Transverse colon (tissue), 4 donors: ENCODE measurements at regions not wholly inside any gene's neighbourhood (a gene's known extent, or its start where the extent isn't known, plus 50 kb on each side); places are given as distances from the start of the nearest gene placed in this dataset.
"Not testable (repeated sequence)": the region's sequence is repeated elsewhere in the genome, so short reads cannot be mapped to it uniquely, and the experiment has no call there.

Experiments
- DNase-seq: peaks from one replicate; pipeline ENCODE4 v3.0.0-alpha.2; 2019
- H3K27ac ChIP-seq, 4 donors: fragments of 200-600 bp; sonication (generic); 2 replicates each; pipeline ENCODE4 v1.5.1; 2016 to 2018; ENCODE audit warnings: inconsistent platforms in 4 of 4
- H3K27me3 ChIP-seq: fragments of 200-600 bp; sonication (generic); 2 replicates; pipeline ENCODE4 v1.5.1; 2017; ENCODE audit warnings: inconsistent platforms
- H3K36me3 ChIP-seq, 4 donors: fragments of 200-600 bp; sonication (generic); 2 replicates each; pipeline ENCODE4 v1.5.1; 2017 to 2019; ENCODE audit warnings: inconsistent platforms in 4 of 4
- H3K4me1 ChIP-seq, 4 donors: fragments of 200-600 bp; sonication (generic); 2 replicates each; pipeline ENCODE4 v1.5.1; 2017 to 2020; ENCODE audit warnings: inconsistent platforms in 4 of 4
- H3K4me3 ChIP-seq, 4 donors: fragments of 200-600 bp; sonication (generic); 1 replicate in 1 of 4; 2 replicates in 3 of 4; pipeline versions ENCODE4 v1.5.1 to v1.6.1; 2017 to 2019; ENCODE audit warnings: inconsistent platforms in 4 of 4
- H3K9me3 ChIP-seq, 2 donors: fragments of 200-600 bp; sonication (generic); 2 replicates each; pipeline ENCODE4 v1.5.1; 2017 to 2019; ENCODE audit warnings: inconsistent platforms in 2 of 2
- CTCF ChIP-seq, 5 experiments: fragments of 200-600 bp in 3 of 5; fragments of 450-650 bp in 2 of 5; sonication (generic) in 3 of 5; IDR thresholded peaks; 1 replicate in 2 of 5; 2 replicates in 3 of 5; pipeline ENCODE4 v1.5.1; 2016 to 2017; ENCODE audit warnings: antibody characterized with exemption in 5 of 5, inconsistent platforms in 3 of 5, mild to moderate bottlenecking in 2 of 5, moderate library complexity in 1 of 5
- EP300 ChIP-seq: sonication (generic); formaldehyde crosslinking; IDR thresholded peaks from one replicate; pipeline ENCODE4 v1.6.1; 2017; ENCODE audit warnings: antibody characterized with exemption, low read depth
- POLR2A ChIP-seq: fragments of 450-650 bp; IDR thresholded peaks from one replicate; pipeline ENCODE4 v1.6.1; 2016; ENCODE audit warnings: antibody characterized with exemption, mild to moderate bottlenecking, moderate library complexity
- POLR2AphosphoS5 ChIP-seq, 3 donors: sonication (generic); formaldehyde crosslinking; IDR thresholded peaks; one replicate each; pipeline ENCODE4 v1.6.1; 2016; ENCODE audit warnings: antibody characterized with exemption in 3 of 3
- WGBS, 2 donors: methylation state at CpG; one replicate each; pipeline ENCODE4 v1.1.5; 2018; ENCODE audit warnings: low coverage in 1 of 2; 5-methylcytosine and 5-hydroxymethylcytosine counted together
- in situ Hi-C, 4 donors: fragments of 200-750 bp; cut with MboI; loops; one replicate each; pipeline versions ENCODE4 v1.15.0 to v1.15.1; 2017; ENCODE audit warnings: low sequenced_read_pairs in 3 of 4, low pct_ligation_motif_present in 1 of 4, low pct_unique_long_range_greater_than_20kb in 1 of 4
- intact Hi-C: fragments of 100-400 bp; cut with DNase I; formaldehyde crosslinking; loops from one replicate; pipeline ENCODE4 v1.15.1; 2023; ENCODE audit warnings: low total_unique reads

GRCh38 chr6:115191989-115192388 is 849.2 kb upstream of the HS3ST5 start:
- no peak for DNase-seq
- no peak for TF ChIP-seq POLR2AphosphoS5 (IDR thresholded peaks at IDR 0.05)
- no peak for TF ChIP-seq CTCF (IDR thresholded peaks at IDR 0.05)
- no peak for TF ChIP-seq EP300
- no peak for TF ChIP-seq POLR2A
- no peak overlapping the region for H3K27ac ChIP-seq
- in situ Hi-C loops (no loop called here), intact Hi-C loops (no loop called here)
- 71 to 80% methylated on average over 1 of the region's 1 CpG for WGBS, 2 donors
- H3K4me3 ChIP-seq: no peak overlapping the region
- no peaks in the 10 kb centered on the region for H3K36me3 ChIP-seq
- no peaks in the 10 kb centered on the region for H3K4me1 ChIP-seq
- no peaks in the 10 kb centered on the region for H3K27me3 ChIP-seq
- peaks cover 0 to 3% of the 10 kb centered on the region in 2 donors for H3K9me3 ChIP-seq

GRCh38 chr6:115190534-115190933 is 847.7 kb upstream of the HS3ST5 start:
- H3K4me1 ChIP-seq: no peaks in the 10 kb centered on the region
- 80 to 84% methylated on average over 1 of the region's 1 CpG for WGBS, 2 donors
- no peaks in the 10 kb centered on the region for H3K36me3 ChIP-seq
- peaks cover 0 to 3% of the 10 kb centered on the region in 2 donors for H3K9me3 ChIP-seq
- in situ Hi-C loops: no loop called here
- TF ChIP-seq POLR2A (no peak), EP300 (no peak), POLR2AphosphoS5 (IDR thresholded peaks at IDR 0.05) (no peak), CTCF (IDR thresholded peaks at IDR 0.05) (no peak)
- no peak for DNase-seq
- no peak overlapping the region for H3K27ac ChIP-seq
- intact Hi-C loops: no loop called here
- H3K27me3 ChIP-seq: no peaks in the 10 kb centered on the region
- no peak overlapping the region for H3K4me3 ChIP-seq

GRCh38 chr6:115175456-115175855 is 832.6 kb upstream of the HS3ST5 start:
- H3K4me3 ChIP-seq, DNase-seq, H3K9me3 ChIP-seq, in situ Hi-C loops, H3K4me1 ChIP-seq, intact Hi-C loops, H3K27me3 ChIP-seq, H3K27ac ChIP-seq, H3K36me3 ChIP-seq: not testable (repeated sequence)
- 87% methylated on average over 18 of the region's 18 CpGs; no CpG with 5 or more reads in 1 of the 2 donors for WGBS, 2 donors

- H3K36me3 ChIP-seq, in situ Hi-C loops, H3K9me3 ChIP-seq, intact Hi-C loops, H3K4me3 ChIP-seq, H3K4me1 ChIP-seq, H3K27me3 ChIP-seq, DNase-seq, H3K27ac ChIP-seq: not testable (repeated sequence)
- WGBS, 2 donors: 62 to 90% methylated on average over 2 to 5 of the region's 5 CpGs
These were observed 823.1 kb upstream of the HS3ST5 start for GRCh38 chr6:115165912-115166311.

GRCh38 chr6:115159733-115160132 is 816.9 kb upstream of the HS3ST5 start:
- no peaks in the 10 kb centered on the region for H3K27me3 ChIP-seq
- intact Hi-C loops (no loop called here), in situ Hi-C loops (no loop called here)
- TF ChIP-seq CTCF (IDR thresholded peaks at IDR 0.05): no peak
- no peak for TF ChIP-seq POLR2AphosphoS5 (IDR thresholded peaks at IDR 0.05)
- no peak for TF ChIP-seq EP300
- TF ChIP-seq POLR2A: no peak
- no peak overlapping the region for H3K4me3 ChIP-seq
- H3K36me3 ChIP-seq: no peaks in the 10 kb centered on the region
- H3K27ac ChIP-seq: no peak overlapping the region
- H3K4me1 ChIP-seq: no peaks in the 10 kb centered on the region
- DNase-seq: no peak
- peaks cover 4% of the 10 kb centered on the region in 2 donors for H3K9me3 ChIP-seq
